ENCODE measurements at regions not wholly inside any gene's neighbourhood (a gene's known extent, or its start where the extent isn't known, plus 50 kb on each side); places are given as distances from the start of the nearest gene placed in this dataset.

GRCh38 chr10:130726996-130727725 is 584.4 kb downstream of the TCERG1L start:
- no peaks in the 10 kb centered on the region for H4K20me1 ChIP-seq (ENCODE audit: control insufficient read depth, insufficient read depth, insufficient read length)
- no CpG with 5 or more reads among the region's 23 CpGs for WGBS (ENCODE audit: extremely low coverage, insufficient read length, low lambda C conversion rate)
- no peaks in the 10 kb centered on the region for H3K79me1 ChIP-seq (ENCODE audit: insufficient read depth, low read depth, low read length, poor library complexity, severe bottlenecking)
- Mint-ChIP-seq H3K36me3 (ENCODE audit: insufficient read depth in 1 of 3, low read depth in 3 of 3) (peaks cover 0 to 4% (median 0%) of the 10 kb centered on the region in 3 experiments; a peak in 1 of 7 replicates), H3K9me3 (peaks cover 0 to 5% of the 10 kb centered on the region in 2 experiments; a peak in 2 of 5 replicates), H3K4me3 (no peak overlapping the region), H3K27ac (no peak overlapping the region), H3K4me1 (peaks cover 0 to 3% of the 10 kb centered on the region in 2 experiments; a peak in 2 of 4 replicates), H3K27me3 (ENCODE audit: low read depth) (peaks cover 2% of the 10 kb centered on the region)
- H3T11ph ChIP-seq (ENCODE audit: low read length), result no peak overlapping the region
- no peak overlapping the region for H4K8ac ChIP-seq (replicated peaks; ENCODE audit: insufficient read length, low read depth, low read length)
- H3K79me2 ChIP-seq (ENCODE audit: insufficient read depth, low read length), result no peaks in the 10 kb centered on the region
- H2BK5ac ChIP-seq (ENCODE audit: insufficient read length, low read length), result no peak overlapping the region
- no peak overlapping the region for H3K18ac ChIP-seq (ENCODE audit: insufficient read length, low read depth, low read length)
- TF ChIP-seq, protein P1, sequence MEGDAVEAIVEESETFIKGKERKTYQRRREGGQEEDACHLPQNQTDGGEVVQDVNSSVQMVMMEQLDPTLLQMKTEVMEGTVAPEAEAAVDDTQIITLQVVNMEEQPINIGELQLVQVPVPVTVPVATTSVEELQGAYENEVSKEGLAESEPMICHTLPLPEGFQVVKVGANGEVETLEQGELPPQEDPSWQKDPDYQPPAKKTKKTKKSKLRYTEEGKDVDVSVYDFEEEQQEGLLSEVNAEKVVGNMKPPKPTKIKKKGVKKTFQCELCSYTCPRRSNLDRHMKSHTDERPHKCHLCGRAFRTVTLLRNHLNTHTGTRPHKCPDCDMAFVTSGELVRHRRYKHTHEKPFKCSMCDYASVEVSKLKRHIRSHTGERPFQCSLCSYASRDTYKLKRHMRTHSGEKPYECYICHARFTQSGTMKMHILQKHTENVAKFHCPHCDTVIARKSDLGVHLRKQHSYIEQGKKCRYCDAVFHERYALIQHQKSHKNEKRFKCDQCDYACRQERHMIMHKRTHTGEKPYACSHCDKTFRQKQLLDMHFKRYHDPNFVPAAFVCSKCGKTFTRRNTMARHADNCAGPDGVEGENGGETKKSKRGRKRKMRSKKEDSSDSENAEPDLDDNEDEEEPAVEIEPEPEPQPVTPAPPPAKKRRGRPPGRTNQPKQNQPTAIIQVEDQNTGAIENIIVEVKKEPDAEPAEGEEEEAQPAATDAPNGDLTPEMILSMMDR (conservative IDR thresholded peaks at IDR 0.05), result no peak
- H2AK5ac ChIP-seq (ENCODE audit: insufficient read length, low read length), result no peak overlapping the region
- no peak overlapping the region for H2BK120ac ChIP-seq (ENCODE audit: low read depth, low read length, poor library complexity, severe bottlenecking)
- H3K4me1 ChIP-seq (ENCODE audit: insufficient read depth, low read length), result no peaks in the 10 kb centered on the region
- H2BK20ac ChIP-seq (ENCODE audit: low read depth, low read length, poor library complexity, severe bottlenecking), result no peak overlapping the region
- no peaks in the 10 kb centered on the region for H3K23me2 ChIP-seq (ENCODE audit: insufficient read length, low read depth, low read length, poor library complexity, severe bottlenecking)
- H3K9ac ChIP-seq (ENCODE audit: extremely low read depth, insufficient read length, low read length), result no peak overlapping the region
- no peak overlapping the region for H4K91ac ChIP-seq (ENCODE audit: insufficient read length, low read depth, low read length)
- no peak overlapping the region for H3K14ac ChIP-seq (ENCODE audit: insufficient read depth, low read length)
- H3K56ac ChIP-seq (ENCODE audit: insufficient read length, low read depth, low read length), result no peak overlapping the region
- H3K27ac ChIP-seq (ENCODE audit: insufficient read length, low read depth, low read length), result no peak overlapping the region
- H3K9me3 ChIP-seq (ENCODE audit: control insufficient read depth, low read depth, low read length), result no peaks in the 10 kb centered on the region
- no peak overlapping the region for H2BK12ac ChIP-seq (ENCODE audit: insufficient read length, low read depth, low read length)
- no peaks in the 10 kb centered on the region for H3K27me3 ChIP-seq (ENCODE audit: insufficient read depth, low read length)
- H3K23ac ChIP-seq (ENCODE audit: insufficient read length, low read depth, low read length), result no peak overlapping the region
- H3K4ac ChIP-seq (ENCODE audit: low read depth, low read length), result no peak overlapping the region
- no peak overlapping the region for H2BK15ac ChIP-seq (ENCODE audit: low read depth, low read length)
- no peak for DNase-seq
- no peak overlapping the region for H3K4me2 ChIP-seq (ENCODE audit: insufficient read depth, insufficient read length, low read length)
- H2AFZ ChIP-seq (ENCODE audit: low read length), result no peak overlapping the region
- H4K5ac ChIP-seq (ENCODE audit: insufficient read length, low read depth, low read length), result no peak overlapping the region

Data from H9 (cell line).